Right lobe of liver (tissue), 4 donors: ENCODE measurements at regions not wholly inside any gene's neighbourhood (a gene's known extent, or its start where the extent isn't known, plus 50 kb on each side); places are given as distances from the start of the nearest gene placed in this dataset.

ENCODE experiments used
- CTCF ChIP-seq, 4 donors: fragments of 200-600 bp in 3 of 4; fragments of 450-650 bp in 1 of 4; IDR thresholded peaks; one replicate each; pipeline versions ENCODE4 v1.5.1 to v1.8.0; 2016 to 2022; ENCODE audit warnings: antibody characterized with exemption in 4 of 4, mild to moderate bottlenecking in 2 of 4
- POLR2A ChIP-seq: fragments of 450-650 bp; IDR thresholded peaks from one replicate; pipeline ENCODE4 v1.6.1; 2017; ENCODE audit warnings: antibody characterized with exemption, mild to moderate bottlenecking
- donor health status: DM: no; HTN: no; CAD: no.
- donor health status: DM: no; HTN: no; CAD: no.
- donor health status: DM: no; HTN: yes; CAD: no.

GRCh38 chr6:44535446-44535845, 147.9 kb downstream of the CDC5L start:
- TF ChIP-seq CTCF (IDR thresholded peaks at IDR 0.05) = no peak
- TF ChIP-seq POLR2A = no peak
